GM12878 (cell line): ENCODE measurements at regions not wholly inside any gene's neighbourhood (a gene's known extent, or its start where the extent isn't known, plus 50 kb on each side); places are given as distances from the start of the nearest gene placed in this dataset.

Experiments
- IKZF1 ChIP-seq: fragments of 450-650 bp; conservative IDR thresholded peaks from 2 replicates; pipeline ENCODE4 v1.6.1; 2017; ENCODE audit warnings: antibody characterized with exemption, mild to moderate bottlenecking
- MTA2 ChIP-seq: fragments of 450-650 bp; IDR thresholded peaks from 2 replicates; pipeline ENCODE4 v1.6.1; 2016; ENCODE audit warnings: low read depth, mild to moderate bottlenecking, moderate library complexity
- MXI1 ChIP-seq: fragments of 150-350 bp; IDR thresholded peaks from 2 replicates; pipeline ENCODE4 v1.6.1; 2011; ENCODE audit warnings: low read depth, mild to moderate bottlenecking, inconsistent platforms, low read length, improper control_type of control experiment
- RBBP5 ChIP-seq: fragments of 200-600 bp; sonication (generic); conservative IDR thresholded peaks from 2 replicates; pipeline ENCODE4 v1.6.1; 2016

- no peak for TF ChIP-seq MXI1
- TF ChIP-seq RBBP5, result no peak
- TF ChIP-seq IKZF1, result no peak
- no peak for TF ChIP-seq MTA2
These were observed 116.8 kb downstream of the LURAP1L start for GRCh38 chr9:12891588-12891987.
